ENCODE measurements at regions not wholly inside any gene's neighbourhood (a gene's known extent, or its start where the extent isn't known, plus 50 kb on each side); places are given as distances from the start of the nearest gene placed in this dataset.

GRCh38 chr13:80551650-80552497 lies 210.9 kb upstream of the SPRY2 start:
- TF ChIP-seq POLR2A (IDR thresholded peaks at IDR 0.05) = no peak
- TF ChIP-seq CTCF (IDR thresholded peaks at IDR 0.05) = no peak
- H3K4me1 ChIP-seq (replicated peaks in 1 of 2) = peaks cover 0 to 17% of the 10 kb centered on the region in 2 donors
- no peaks in the 10 kb centered on the region for H3K36me3 ChIP-seq (replicated peaks in 1 of 2)
- H3K27me3 ChIP-seq = no peaks in the 10 kb centered on the region
- H3K9me3 ChIP-seq (replicated peaks in 1 of 3) = no peaks in the 10 kb centered on the region
- 34 to 40% (median 37%) methylated on average over 1 of the region's 1 CpG for WGBS, 4 donors
- DNase-seq = no peak
- no peak overlapping the region for H3K4me3 ChIP-seq
- H3K27ac ChIP-seq = peak overlapping the region in 1 of 5 donors; percentile 8
- intact Hi-C loops (cut with DNase I) = no loop called here

- TF ChIP-seq POLR2A (IDR thresholded peaks at IDR 0.05) (no peak), CTCF (IDR thresholded peaks at IDR 0.05) (no peak)
- Histone ChIP-seq H3K36me3 (replicated peaks in 1 of 2) (no peaks in the 10 kb centered on the region), H3K4me3 (no peak overlapping the region), H3K4me1 (replicated peaks in 1 of 2) (peaks cover 0 to 17% of the 10 kb centered on the region in 2 donors), H3K9me3 (replicated peaks in 1 of 3) (peaks cover 0 to 2% (median 0%) of the 10 kb centered on the region in 3 donors), H3K27me3 (no peaks in the 10 kb centered on the region), H3K27ac (no peak overlapping the region)
- WGBS, 4 donors = 54 to 69% (median 62%) methylated on average over 2 of the region's 2 CpGs
- intact Hi-C loops (cut with DNase I) = no loop called here
- no peak for DNase-seq
Measured at GRCh38 chr13:80550971-80551441, 210.1 kb upstream of the SPRY2 start.

- intact Hi-C loops (cut with DNase I) = no loop called here
- Histone ChIP-seq H3K27ac (no peak overlapping the region), H3K9me3 (replicated peaks in 1 of 3) (peaks cover 0 to 2% (median 0%) of the 10 kb centered on the region in 3 donors), H3K4me1 (replicated peaks in 1 of 2) (peaks cover 0 to 17% of the 10 kb centered on the region in 2 donors), H3K4me3 (no peak overlapping the region), H3K27me3 (no peaks in the 10 kb centered on the region), H3K36me3 (replicated peaks in 1 of 2) (no peaks in the 10 kb centered on the region)
- no peak for DNase-seq
- TF ChIP-seq POLR2A (IDR thresholded peaks at IDR 0.05) = no peak
- no peak for TF ChIP-seq CTCF (IDR thresholded peaks at IDR 0.05)
Measured at GRCh38 chr13:80548915-80549314, 208.0 kb upstream of the SPRY2 start.

- Histone ChIP-seq H3K4me3 (no peak overlapping the region), H3K36me3 (replicated peaks in 1 of 2) (no peaks in the 10 kb centered on the region), H3K9me3 (replicated peaks in 1 of 3) (peaks cover 0 to 2% (median 0%) of the 10 kb centered on the region in 3 donors), H3K27me3 (no peaks in the 10 kb centered on the region), H3K4me1 (replicated peaks in 1 of 2) (peaks cover 0 to 17% of the 10 kb centered on the region in 2 donors), H3K27ac (no peak overlapping the region)
- 64 to 71% (median 68%) methylated on average over 7 of the region's 7 CpGs for WGBS, 4 donors
- no peak for TF ChIP-seq CTCF (IDR thresholded peaks at IDR 0.05)
- no peak for TF ChIP-seq POLR2A (IDR thresholded peaks at IDR 0.05)
- no peak for DNase-seq
- intact Hi-C loops (cut with DNase I) = no loop called here
Measured at GRCh38 chr13:80547885-80548825, 207.2 kb upstream of the SPRY2 start.
